IgD-negative memory B cell (primary cell): ENCODE measurements at regions not wholly inside any gene's neighbourhood (a gene's known extent, or its start where the extent isn't known, plus 50 kb on each side); places are given as distances from the start of the nearest gene placed in this dataset.
A peak's percentile ranks its signal among the peaks of the same experiment; 100 is the strongest.
"Not testable (repeated sequence)": the region's sequence is repeated elsewhere in the genome, so short reads cannot be mapped to it uniquely, and the experiment has no call there.

Experiments
- H3K27ac Mint-ChIP-seq, 3 donors: one replicate each; pipeline ENCODE4 v1.8.0; 2020 to 2022; ENCODE audit warnings: mild to moderate bottlenecking in 3 of 3, mixed read lengths in 3 of 3, moderate library complexity in 1 of 3
- H3K27me3 Mint-ChIP-seq: one replicate; pipeline ENCODE4 v1.8.0; 2021; ENCODE audit warnings: mixed read lengths
- H3K36me3 Mint-ChIP-seq: one replicate; pipeline ENCODE4 v1.8.0; 2020; ENCODE audit warnings: mild to moderate bottlenecking, mixed read lengths
- H3K4me1 Mint-ChIP-seq, 3 donors: one replicate each; pipeline ENCODE4 v1.8.0; 2020 to 2022; ENCODE audit warnings: mixed read lengths in 3 of 3, mild to moderate bottlenecking in 1 of 3
- H3K4me3 Mint-ChIP-seq, 4 donors: one replicate each; pipeline ENCODE4 v1.8.0; 2020 to 2022; ENCODE audit warnings: mild to moderate bottlenecking in 4 of 4, mixed read lengths in 4 of 4, moderate library complexity in 3 of 4
- H3K9me3 Mint-ChIP-seq, 3 donors: one replicate each; pipeline ENCODE4 v1.8.0; 2020 to 2021; ENCODE audit warnings: mixed read lengths in 3 of 3, mild to moderate bottlenecking in 1 of 3

DNA sequence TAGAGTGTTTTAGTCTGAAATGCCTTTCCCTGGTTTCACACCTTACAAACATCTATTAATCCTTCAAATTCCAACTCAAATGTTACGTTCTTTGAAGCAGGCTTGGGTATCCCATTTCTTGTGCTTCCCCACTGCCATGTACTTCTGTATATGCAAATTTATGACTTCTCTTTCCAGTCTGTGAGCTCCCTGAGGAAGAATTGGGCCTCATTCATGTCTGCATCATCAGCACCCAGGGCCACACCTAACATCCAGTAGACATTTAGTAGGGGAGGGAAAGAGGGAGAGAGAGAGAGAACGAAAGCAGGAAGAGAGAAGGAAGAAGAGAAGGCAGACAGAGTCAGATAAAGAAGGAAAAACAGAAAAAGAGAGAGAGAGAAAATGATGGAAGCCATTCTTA, 53.3 kb upstream of the KY start:
- H3K4me1 Mint-ChIP-seq, result no peaks in the 10 kb centered on the region
- H3K9me3 Mint-ChIP-seq, result peaks cover 0 to 5% (median 2%) of the 10 kb centered on the region in 3 donors
- H3K4me3 Mint-ChIP-seq, result no peak overlapping the region
- H3K27ac Mint-ChIP-seq, result no peak overlapping the region
- no peaks in the 10 kb centered on the region for H3K36me3 Mint-ChIP-seq
- H3K27me3 Mint-ChIP-seq, result no peaks in the 10 kb centered on the region

DNA sequence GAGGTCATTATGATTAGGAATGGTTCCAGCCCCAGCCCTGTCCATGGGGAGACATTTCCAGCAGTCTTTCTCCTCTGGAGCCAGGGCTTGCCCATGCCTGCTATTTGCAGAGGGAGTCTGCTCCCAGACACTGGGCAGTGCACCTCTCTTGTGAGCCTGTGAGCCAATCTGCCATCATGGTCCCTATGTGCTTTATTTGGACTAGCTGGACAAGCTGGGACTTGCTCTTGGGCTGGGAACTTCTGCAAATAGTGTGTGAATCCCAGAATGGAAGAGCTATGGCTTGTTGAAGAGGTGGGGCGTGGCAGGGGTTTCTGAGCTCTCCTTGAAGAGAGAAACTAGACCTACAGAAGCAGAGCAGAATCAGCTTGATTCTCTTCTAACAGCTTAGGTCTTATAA, 53.7 kb upstream of the KY start:
- H3K4me1 Mint-ChIP-seq, result no peaks in the 10 kb centered on the region
- H3K4me3 Mint-ChIP-seq, result no peak overlapping the region
- peaks cover 0 to 5% (median 2%) of the 10 kb centered on the region in 3 donors for H3K9me3 Mint-ChIP-seq
- H3K27ac Mint-ChIP-seq, result no peak overlapping the region
- H3K36me3 Mint-ChIP-seq, result no peaks in the 10 kb centered on the region
- no peaks in the 10 kb centered on the region for H3K27me3 Mint-ChIP-seq

DNA sequence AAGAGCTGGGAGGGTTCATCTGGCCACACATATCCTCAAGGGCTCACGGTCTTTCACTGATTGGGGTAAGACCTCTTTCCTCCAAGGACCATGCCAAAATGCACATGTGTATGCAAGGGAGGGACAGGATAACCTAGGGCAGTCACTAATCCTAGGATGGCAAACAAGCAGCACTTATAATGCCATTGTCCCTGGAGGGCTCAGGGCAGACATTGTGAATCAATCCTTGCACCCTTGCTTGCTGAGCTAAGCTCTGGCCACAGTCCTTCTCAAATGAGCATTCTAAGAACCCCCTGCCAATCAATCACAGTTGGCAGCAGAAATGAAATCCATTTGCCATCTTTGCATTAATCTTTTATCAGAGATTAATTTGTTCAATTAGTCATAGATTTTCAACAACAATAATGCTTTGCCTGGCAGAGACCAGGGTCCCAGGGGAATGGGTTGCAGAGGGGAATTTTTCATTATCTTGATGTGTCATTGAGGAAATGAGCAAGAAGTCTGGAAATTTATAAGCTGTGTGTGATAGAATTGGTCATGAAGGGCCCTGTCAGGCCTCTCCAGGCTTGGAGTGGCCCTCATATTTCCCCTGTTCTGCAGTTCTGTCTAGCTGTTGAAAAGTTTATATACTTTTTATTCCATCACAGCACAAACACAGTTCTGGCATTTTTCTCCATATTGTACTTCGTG, 57.2 kb upstream of the KY start:
- no peaks in the 10 kb centered on the region for H3K9me3 Mint-ChIP-seq
- no peak overlapping the region for H3K4me3 Mint-ChIP-seq
- H3K27ac Mint-ChIP-seq, result no peak overlapping the region
- no peaks in the 10 kb centered on the region for H3K4me1 Mint-ChIP-seq
- no peaks in the 10 kb centered on the region for H3K36me3 Mint-ChIP-seq
- no peaks in the 10 kb centered on the region for H3K27me3 Mint-ChIP-seq

DNA sequence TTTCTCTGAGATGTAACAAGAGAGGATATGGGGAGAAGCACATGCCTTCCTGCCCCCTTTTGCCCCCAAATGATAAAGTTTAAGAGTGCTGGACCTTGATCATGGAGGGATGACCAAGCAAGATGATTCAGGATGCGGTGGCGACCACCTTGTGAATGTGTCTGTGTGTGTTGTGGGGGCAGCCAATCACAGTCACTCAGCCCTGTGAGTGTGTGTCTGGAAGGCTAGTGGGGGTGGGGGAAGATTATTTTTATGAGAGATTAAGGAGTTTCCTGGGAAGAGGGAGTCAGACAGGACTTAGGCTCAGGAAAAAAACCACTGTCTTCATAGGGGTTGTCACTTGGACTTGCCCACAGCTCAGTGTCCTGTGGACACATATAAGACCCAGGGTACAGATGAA, 57.8 kb upstream of the KY start:
- H3K36me3 Mint-ChIP-seq, result no peaks in the 10 kb centered on the region
- H3K27ac Mint-ChIP-seq, result no peak overlapping the region
- no peaks in the 10 kb centered on the region for H3K27me3 Mint-ChIP-seq
- H3K4me1 Mint-ChIP-seq, result peaks cover 0 to 5% (median 3%) of the 10 kb centered on the region in 3 donors
- H3K9me3 Mint-ChIP-seq, result no peaks in the 10 kb centered on the region
- peak overlapping the region in 1 of 4 donors; percentile 49 for H3K4me3 Mint-ChIP-seq

DNA sequence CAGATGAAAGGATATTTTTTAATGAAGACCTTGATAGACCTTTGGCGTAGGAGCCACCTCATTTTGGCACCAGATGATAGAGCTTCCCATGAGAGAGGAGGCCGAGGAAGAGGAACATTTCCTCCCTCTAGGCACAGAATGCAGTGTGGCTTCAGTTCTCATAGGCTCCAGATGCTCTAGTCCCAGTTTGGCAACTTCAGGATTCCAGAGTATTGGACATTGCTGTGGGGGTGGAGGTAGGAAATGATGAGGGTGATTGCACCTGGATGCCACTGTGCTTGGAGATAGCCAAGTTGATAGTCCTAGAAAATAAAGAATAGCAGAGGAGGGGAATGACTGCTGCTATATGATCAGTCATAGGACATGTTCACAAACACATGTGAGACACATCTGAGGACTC, 58.3 kb upstream of the KY start:
- peaks cover 0 to 8% (median 6%) of the 10 kb centered on the region in 3 donors for H3K4me1 Mint-ChIP-seq
- no peaks in the 10 kb centered on the region for H3K36me3 Mint-ChIP-seq
- H3K4me3 Mint-ChIP-seq, result peak overlapping the region in 1 of 4 donors; percentile 49
- no peaks in the 10 kb centered on the region for H3K27me3 Mint-ChIP-seq
- H3K9me3 Mint-ChIP-seq, result no peaks in the 10 kb centered on the region
- H3K27ac Mint-ChIP-seq, result no peak overlapping the region

DNA sequence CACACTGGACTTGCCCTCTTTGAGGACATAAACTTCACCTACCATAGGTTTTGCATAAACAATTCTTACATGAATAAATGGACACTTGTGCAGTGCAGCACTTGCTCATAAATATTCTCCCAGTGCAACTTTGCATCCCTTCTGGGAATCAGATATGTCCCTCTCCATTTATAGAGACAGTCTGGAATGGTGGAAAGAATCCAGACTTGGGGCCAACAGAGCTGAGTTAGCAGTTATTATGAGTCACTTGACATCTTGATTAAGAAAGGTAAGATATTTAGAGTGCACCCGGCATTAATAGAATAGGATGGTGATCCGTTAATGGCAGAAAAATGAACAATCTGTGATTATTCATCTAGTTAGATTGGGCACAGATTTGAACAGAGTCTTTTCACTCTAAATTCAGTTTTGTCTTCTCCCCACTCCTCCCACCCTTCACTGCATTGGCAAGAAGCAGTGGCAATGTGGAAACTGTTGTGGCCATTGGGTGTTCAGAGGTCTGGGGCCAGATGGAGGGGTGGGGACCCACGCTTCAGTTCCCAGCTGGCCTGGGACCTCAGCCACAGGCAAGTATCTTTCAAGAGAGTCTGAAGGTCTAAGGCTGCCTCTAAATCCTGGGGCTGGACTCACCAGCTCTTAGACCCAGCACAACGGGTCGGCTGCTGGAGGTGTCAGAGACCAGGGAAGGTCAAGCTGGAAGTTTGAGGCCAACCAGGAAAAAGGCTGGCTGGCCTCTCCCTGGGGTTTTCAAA, 58.9 kb upstream of the KY start:
- Mint-ChIP-seq H3K27me3 (no peaks in the 10 kb centered on the region), H3K36me3 (no peaks in the 10 kb centered on the region), H3K4me1 (peaks cover 0 to 8% (median 6%) of the 10 kb centered on the region in 3 donors), H3K9me3 (no peaks in the 10 kb centered on the region), H3K4me3 (no peak overlapping the region), H3K27ac (no peak overlapping the region)

DNA sequence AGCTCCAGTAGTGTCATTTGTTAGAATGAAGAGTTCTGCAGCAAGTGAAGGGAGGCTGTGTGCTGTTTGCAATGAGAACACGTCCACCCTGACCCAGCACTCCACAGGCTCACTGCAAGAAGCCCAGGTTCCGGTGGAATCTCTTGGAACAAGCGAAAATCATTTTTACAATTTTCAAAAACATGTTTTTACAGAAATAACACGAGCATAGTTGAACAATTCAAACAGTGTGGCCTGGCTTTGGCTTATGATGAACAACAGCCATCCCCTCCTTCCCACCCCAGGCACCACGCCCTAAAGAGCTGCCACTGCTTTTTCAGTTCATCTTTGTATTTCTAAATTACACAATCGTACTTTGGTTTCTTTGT, 59.5 kb upstream of the KY start:
- H3K27ac Mint-ChIP-seq, result no peak overlapping the region
- peaks cover 0 to 8% (median 6%) of the 10 kb centered on the region in 3 donors for H3K4me1 Mint-ChIP-seq
- H3K36me3 Mint-ChIP-seq, result no peaks in the 10 kb centered on the region
- H3K27me3 Mint-ChIP-seq, result no peaks in the 10 kb centered on the region
- no peaks in the 10 kb centered on the region for H3K9me3 Mint-ChIP-seq
- H3K4me3 Mint-ChIP-seq, result no peak overlapping the region

DNA sequence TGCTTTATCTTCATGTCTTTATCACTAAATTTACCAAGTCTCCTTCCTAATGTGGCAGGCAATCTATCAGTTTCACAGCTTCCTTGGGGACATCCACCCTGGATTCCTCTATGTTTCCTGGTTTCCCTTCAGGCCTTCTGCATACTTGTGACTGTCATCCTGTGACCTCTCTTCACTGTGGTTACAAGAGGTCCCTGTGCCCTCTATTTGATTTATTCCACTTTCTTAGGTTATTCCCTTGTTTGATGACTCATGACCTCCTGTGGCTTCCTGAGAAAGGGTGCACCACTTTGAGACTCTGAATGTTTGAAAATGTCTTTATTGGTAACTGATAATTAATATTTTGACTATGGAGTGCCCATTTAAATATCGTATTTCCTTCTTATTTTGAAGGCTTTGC, 60.5 kb upstream of the KY start:
- H3K27me3 Mint-ChIP-seq, result no peaks in the 10 kb centered on the region
- H3K4me3 Mint-ChIP-seq, result no peak overlapping the region
- no peak overlapping the region for H3K27ac Mint-ChIP-seq
- H3K4me1 Mint-ChIP-seq, result peaks cover 0 to 8% (median 6%) of the 10 kb centered on the region in 3 donors
- H3K9me3 Mint-ChIP-seq, result no peaks in the 10 kb centered on the region
- H3K36me3 Mint-ChIP-seq, result no peaks in the 10 kb centered on the region

DNA sequence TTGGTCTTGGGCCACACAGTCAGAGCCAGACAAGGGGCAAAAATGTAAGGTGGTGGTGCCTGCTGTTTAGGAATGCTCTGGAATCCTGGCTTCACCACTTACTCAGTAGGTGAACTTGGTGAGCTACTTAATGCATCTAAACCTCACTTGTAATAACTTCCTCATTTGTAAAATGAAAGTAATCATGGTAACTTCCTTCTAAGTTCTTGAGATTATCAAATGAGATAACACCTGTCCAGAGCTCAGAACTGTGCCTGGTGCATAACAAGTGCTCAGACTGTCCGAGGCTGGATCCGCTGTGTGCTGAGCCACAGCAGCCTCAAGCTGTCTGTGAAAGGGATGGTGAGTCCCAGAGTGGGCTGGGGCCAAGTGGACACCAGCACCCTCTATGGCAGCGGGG, 62.8 kb upstream of the KY start:
- Mint-ChIP-seq H3K9me3 (no peaks in the 10 kb centered on the region), H3K4me3 (no peak overlapping the region), H3K27ac (no peak overlapping the region), H3K27me3 (no peaks in the 10 kb centered on the region), H3K36me3 (no peaks in the 10 kb centered on the region), H3K4me1 (peaks cover 0 to 13% (median 6%) of the 10 kb centered on the region in 3 donors)

DNA sequence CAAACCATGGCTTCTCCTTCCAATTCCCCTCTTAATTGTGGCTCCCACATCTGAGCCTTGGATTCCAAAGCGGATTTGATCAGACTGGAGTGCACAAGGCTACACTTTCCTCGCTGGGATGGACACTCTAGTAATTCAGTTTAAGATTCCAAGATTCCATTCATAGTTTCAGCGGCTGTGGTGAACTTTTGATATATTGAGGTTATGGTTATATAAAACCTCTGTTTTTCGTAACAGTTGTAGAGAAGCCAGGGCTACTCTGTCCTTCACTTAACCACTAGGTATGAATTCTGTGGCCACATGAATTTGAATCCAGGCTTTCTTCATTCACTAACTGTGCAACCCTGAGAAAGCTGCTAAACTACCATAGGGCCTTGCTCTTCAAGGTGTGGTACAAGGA, 67.9 kb upstream of the KY start:
- Mint-ChIP-seq H3K36me3 (peaks cover 1% of the 10 kb centered on the region), H3K27ac (no peak overlapping the region), H3K4me3 (no peak overlapping the region), H3K9me3 (peaks cover 0 to 2% (median 0%) of the 10 kb centered on the region in 3 donors), H3K27me3 (peaks cover 2% of the 10 kb centered on the region), H3K4me1 (peaks cover 0 to 9% (median 3%) of the 10 kb centered on the region in 3 donors)

DNA sequence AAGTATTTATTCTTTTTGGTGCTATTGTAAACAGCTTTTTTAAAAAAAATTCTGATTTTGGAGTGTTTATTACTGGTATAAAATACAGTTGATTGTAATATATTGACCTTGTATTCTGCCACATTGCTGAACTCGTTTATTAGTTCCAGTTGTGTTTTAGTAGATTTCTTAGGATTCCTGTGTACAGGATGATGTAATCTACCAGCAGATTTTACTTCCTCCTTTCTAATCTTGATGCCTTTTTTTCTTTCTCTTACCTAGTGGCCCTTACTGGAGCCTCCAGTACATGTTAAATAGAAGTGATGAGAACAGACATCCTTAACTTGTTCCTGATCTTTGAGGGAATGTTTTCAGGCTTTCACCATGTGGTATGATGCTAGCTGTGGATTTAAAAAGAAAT, 70.4 kb upstream of the KY start:
- Mint-ChIP-seq H3K9me3 (peaks cover 0 to 2% (median 0%) of the 10 kb centered on the region in 3 donors), H3K4me3 (no peak overlapping the region), H3K4me1 (peaks cover 0 to 6% (median 0%) of the 10 kb centered on the region in 3 donors), H3K27ac (no peak overlapping the region), H3K36me3 (peaks cover 1% of the 10 kb centered on the region), H3K27me3 (peaks cover 2% of the 10 kb centered on the region)

DNA sequence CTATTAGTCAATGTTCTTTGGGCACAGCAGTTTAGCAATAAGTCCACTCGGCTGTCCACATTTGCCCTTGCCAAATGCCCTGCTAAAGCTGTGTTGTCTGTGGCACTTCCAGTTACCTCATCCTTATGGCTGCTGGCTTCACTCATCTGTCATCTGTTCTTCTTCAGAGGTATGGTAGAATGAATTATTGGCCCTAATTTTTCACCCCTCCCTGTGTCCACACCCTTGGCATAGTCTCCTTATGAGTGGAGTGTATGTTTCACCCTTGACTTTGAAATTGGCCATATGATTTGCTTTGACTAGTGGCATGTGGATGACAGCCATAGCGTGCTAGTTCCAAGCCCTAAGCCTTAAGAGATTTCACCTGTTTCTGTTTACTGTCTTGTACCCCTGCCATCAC, 72.1 kb upstream of the EPHB1 start:
- Mint-ChIP-seq H3K36me3 (peaks cover 1% of the 10 kb centered on the region), H3K27me3 (peaks cover 5% of the 10 kb centered on the region), H3K4me1 (peaks cover 0 to 6% (median 0%) of the 10 kb centered on the region in 3 donors), H3K4me3 (no peak overlapping the region), H3K27ac (no peak overlapping the region), H3K9me3 (peaks cover 0 to 2% (median 0%) of the 10 kb centered on the region in 3 donors)

DNA sequence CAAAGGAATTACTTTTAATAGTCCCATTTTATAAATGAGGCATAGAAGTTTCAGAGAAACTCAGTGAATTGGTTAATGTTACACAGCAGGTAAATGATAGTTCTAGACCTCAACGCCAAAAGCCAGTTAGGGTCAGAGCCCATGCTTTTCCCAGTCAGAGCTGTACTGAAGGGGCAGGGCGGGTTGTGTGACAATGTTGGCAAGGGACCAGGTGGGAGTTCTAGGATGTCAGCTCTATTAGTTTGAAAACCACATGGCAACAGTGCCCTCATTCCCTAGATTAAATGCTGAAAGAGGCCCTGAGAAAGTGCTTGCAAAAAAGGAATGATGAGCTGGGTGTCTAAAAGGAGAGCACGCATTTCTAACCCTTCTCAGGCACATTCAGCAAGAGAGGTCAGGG, 65.4 kb upstream of the EPHB1 start:
- H3K9me3 Mint-ChIP-seq, result no peaks in the 10 kb centered on the region
- H3K27me3 Mint-ChIP-seq, result peaks cover 5% of the 10 kb centered on the region
- H3K4me3 Mint-ChIP-seq, result no peak overlapping the region
- H3K36me3 Mint-ChIP-seq, result no peaks in the 10 kb centered on the region
- H3K4me1 Mint-ChIP-seq, result no peaks in the 10 kb centered on the region
- no peak overlapping the region for H3K27ac Mint-ChIP-seq

DNA sequence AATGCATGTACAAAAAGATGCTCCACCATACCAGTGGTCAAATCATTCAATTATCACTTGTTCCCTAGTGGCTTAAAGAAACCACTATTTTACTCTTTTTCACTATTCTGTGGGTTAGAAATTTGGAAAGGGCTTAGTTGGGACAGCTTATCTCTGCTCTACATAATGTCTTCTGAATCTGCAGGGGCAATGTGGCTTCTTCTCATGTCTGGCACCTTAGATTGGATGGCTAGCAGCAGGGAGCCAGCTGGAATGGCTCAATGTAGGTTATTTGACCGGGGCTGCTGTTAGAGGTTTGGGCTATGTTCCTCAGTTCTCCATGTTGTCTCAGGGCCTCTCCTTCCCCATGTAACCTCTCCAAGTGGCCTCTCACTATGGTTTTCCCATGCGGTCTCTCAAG, 57.5 kb upstream of the EPHB1 start:
- Mint-ChIP-seq H3K9me3 (peaks cover 0 to 2% (median 0%) of the 10 kb centered on the region in 3 donors), H3K27ac (no peak overlapping the region), H3K36me3 (no peaks in the 10 kb centered on the region), H3K4me3 (no peak overlapping the region), H3K4me1 (no peaks in the 10 kb centered on the region), H3K27me3 (no peaks in the 10 kb centered on the region)

DNA sequence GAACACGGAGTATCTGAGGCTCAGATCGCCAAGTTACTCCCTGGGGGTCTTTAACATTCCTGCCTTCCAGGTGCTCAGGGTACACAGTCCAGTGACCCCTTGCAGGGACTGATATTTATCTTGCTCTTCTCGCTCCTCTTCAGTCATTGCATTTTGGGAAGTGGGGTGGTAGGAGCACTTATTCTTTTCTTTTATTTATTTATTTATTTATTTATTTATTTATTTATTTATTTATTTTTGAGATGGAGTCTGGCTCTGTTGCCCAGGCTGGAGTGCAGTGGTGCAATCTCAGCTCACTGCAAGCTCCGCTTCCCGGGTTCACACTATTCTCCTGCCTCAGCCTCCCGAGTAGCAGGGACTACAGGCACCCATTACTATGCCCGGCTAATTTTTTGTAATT, 55.0 kb upstream of the EPHB1 start:
- not testable (repeated sequence) for H3K9me3 Mint-ChIP-seq, H3K27ac Mint-ChIP-seq, H3K4me3 Mint-ChIP-seq, H3K36me3 Mint-ChIP-seq, H3K4me1 Mint-ChIP-seq, H3K27me3 Mint-ChIP-seq

DNA sequence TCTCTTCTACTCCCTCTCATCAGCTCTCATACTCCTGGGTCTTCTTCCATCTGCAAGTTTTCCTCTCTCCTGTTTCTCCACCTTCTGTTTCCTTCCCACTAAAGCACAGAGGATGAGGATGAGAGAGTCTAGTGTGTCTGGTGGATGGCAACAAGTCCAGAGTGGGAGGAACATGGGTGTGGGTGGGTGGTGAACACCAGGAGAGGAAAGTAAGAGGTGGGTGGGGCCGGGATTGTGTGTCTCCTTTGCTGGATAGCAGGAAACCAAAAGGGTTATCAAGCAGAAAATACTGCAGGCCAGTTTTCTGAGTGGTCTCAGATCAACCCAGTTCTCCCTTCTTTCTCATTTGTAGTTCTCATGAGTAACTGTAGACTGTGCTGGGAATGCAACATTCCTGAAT, 52.9 kb upstream of the EPHB1 start:
- peaks cover 2 to 3% (median 2%) of the 10 kb centered on the region in 3 donors for H3K9me3 Mint-ChIP-seq
- no peak overlapping the region for H3K27ac Mint-ChIP-seq
- no peaks in the 10 kb centered on the region for H3K27me3 Mint-ChIP-seq
- H3K4me3 Mint-ChIP-seq, result no peak overlapping the region
- H3K36me3 Mint-ChIP-seq, result no peaks in the 10 kb centered on the region
- H3K4me1 Mint-ChIP-seq, result no peaks in the 10 kb centered on the region
